ENCODE measurements at regions not wholly inside any gene's neighbourhood (a gene's known extent, or its start where the extent isn't known, plus 50 kb on each side); places are given as distances from the start of the nearest gene placed in this dataset.

DNA sequence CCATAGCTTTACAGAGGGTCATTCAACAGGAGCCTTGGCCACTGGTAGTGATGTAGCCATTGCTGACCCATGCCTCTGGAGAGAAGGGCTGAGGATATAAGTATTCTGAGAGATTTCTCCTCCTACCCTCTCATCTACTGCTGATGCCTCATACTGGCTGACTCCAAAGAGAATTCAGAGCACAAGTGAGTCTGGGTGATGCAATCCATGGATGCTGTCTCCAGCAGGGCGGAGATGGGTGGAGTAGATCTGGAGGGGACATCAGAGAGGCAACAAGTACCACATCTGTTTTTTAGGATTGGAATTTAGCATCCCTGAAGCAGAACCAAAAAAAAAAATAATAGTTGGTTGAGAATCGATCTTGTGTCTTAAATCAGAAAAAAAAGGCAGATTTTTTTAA, 705.7 kb upstream of the CELF2 start:
- TF ChIP-seq, protein P1, sequence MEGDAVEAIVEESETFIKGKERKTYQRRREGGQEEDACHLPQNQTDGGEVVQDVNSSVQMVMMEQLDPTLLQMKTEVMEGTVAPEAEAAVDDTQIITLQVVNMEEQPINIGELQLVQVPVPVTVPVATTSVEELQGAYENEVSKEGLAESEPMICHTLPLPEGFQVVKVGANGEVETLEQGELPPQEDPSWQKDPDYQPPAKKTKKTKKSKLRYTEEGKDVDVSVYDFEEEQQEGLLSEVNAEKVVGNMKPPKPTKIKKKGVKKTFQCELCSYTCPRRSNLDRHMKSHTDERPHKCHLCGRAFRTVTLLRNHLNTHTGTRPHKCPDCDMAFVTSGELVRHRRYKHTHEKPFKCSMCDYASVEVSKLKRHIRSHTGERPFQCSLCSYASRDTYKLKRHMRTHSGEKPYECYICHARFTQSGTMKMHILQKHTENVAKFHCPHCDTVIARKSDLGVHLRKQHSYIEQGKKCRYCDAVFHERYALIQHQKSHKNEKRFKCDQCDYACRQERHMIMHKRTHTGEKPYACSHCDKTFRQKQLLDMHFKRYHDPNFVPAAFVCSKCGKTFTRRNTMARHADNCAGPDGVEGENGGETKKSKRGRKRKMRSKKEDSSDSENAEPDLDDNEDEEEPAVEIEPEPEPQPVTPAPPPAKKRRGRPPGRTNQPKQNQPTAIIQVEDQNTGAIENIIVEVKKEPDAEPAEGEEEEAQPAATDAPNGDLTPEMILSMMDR (IDR thresholded peaks at IDR 0.05; ENCODE audit: insufficient read depth, low read length, poor library complexity, severe bottlenecking) = no peak
- no peak for TF ChIP-seq EZH2phosphoT487 (conservative IDR thresholded peaks at IDR 0.05; ENCODE audit: low read length)
